Body of pancreas (tissue), 4 donors: ENCODE measurements at regions not wholly inside any gene's neighbourhood (a gene's known extent, or its start where the extent isn't known, plus 50 kb on each side); places are given as distances from the start of the nearest gene placed in this dataset.

Source experiments
- CTCF ChIP-seq, 7 experiments: fragments of 450-650 bp in 4 of 7; fragments of 200-600 bp in 3 of 7; sonication (generic) in 3 of 7; IDR thresholded peaks; one replicate each; pipeline ENCODE4 v1.5.1; 2016 to 2019; ENCODE audit warnings: antibody characterized with exemption in 7 of 7
- POLR2A ChIP-seq, 3 donors: fragments of 450-650 bp; IDR thresholded peaks; one replicate each; pipeline ENCODE4 v1.6.1; 2016; ENCODE audit warnings: antibody characterized with exemption in 3 of 3, mild to moderate bottlenecking in 2 of 3

GRCh38 chr9:108022246-108022935 lies 532.8 kb upstream of the KLF4 start:
- TF ChIP-seq POLR2A (IDR thresholded peaks at IDR 0.05) (no peak), CTCF (IDR thresholded peaks at IDR 0.05) (no peak)
